ENCODE measurements at regions not wholly inside any gene's neighbourhood (a gene's known extent, or its start where the extent isn't known, plus 50 kb on each side); places are given as distances from the start of the nearest gene placed in this dataset.

- no peak for TF ChIP-seq CTCF (IDR thresholded peaks at IDR 0.05; ENCODE audit: insufficient read depth, low read depth, low read length)
- TF ChIP-seq EZH2 (IDR thresholded peaks at IDR 0.05; ENCODE audit: insufficient read depth, low read length) = no peak
Measured at GRCh38 chr11:109788948-109789490, 304.2 kb upstream of the ZC3H12C start.
